HEK293 (cell line): ENCODE measurements at regions not wholly inside any gene's neighbourhood (a gene's known extent, or its start where the extent isn't known, plus 50 kb on each side); places are given as distances from the start of the nearest gene placed in this dataset.

Source experiments
- CTCF ChIA-PET: fragments of 350-600 bp; formaldehyde crosslinking; extraction: SDS; loops from one replicate; lab custom pipeline; 2021; ENCODE audit warnings: antibody characterized with exemption; lab: Yijun Ruan, JAX
- POLR2A ChIA-PET: fragments of 300-600 bp; formaldehyde crosslinking; extraction: SDS; loops from one replicate; lab custom pipeline; 2020; ENCODE audit warnings: antibody characterized with exemption, inconsistent platforms; lab: Yijun Ruan, JAX
- H3K27ac ChIP-seq: fragments of 200-500 bp; sonication (Bioruptor generic); 2 replicates; pipeline ENCODE4 v1.5.1; 2014; ENCODE audit warnings: low read depth, low read length, control low read depth, inconsistent platforms; ENCODE audit errors: extremely low read depth
- H3K36me3 ChIP-seq, 2 experiments: fragments of 200-500 bp in 1 of 2; sonication (Bioruptor generic) in 1 of 2; 1 replicate in 1 of 2; 2 replicates in 1 of 2; pipeline ENCODE4 v1.5.1; 2014 to 2017; ENCODE audit warnings: inconsistent platforms in 2 of 2, low read length in 2 of 2; ENCODE audit not compliant: control insufficient read depth in 2 of 2, insufficient read depth in 1 of 2
- H3K4me1 ChIP-seq: fragments of 200-500 bp; sonication (Bioruptor generic); 2 replicates; pipeline ENCODE4 v1.5.1; 2014; ENCODE audit warnings: mild to moderate bottlenecking, low read length, inconsistent platforms; ENCODE audit not compliant: control insufficient read depth, insufficient read depth
- H3K4me3 ChIP-seq: 2 replicates; pipeline ENCODE4 v1.5.1; 2011; ENCODE audit warnings: low read depth, mild to moderate bottlenecking, control low read depth, low read length, moderate library complexity
- H3K9me3 ChIP-seq: fragments of 200-500 bp; sonication (Bioruptor generic); 2 replicates; pipeline ENCODE4 v1.5.1; 2014; ENCODE audit warnings: low read depth, low read length, inconsistent platforms; ENCODE audit not compliant: control insufficient read depth, insufficient read depth
- BCL11B ChIP-seq: fragments of 450-650 bp; formaldehyde crosslinking; IDR thresholded peaks from 2 replicates; pipeline ENCODE4 v1.5.1; 2016; ENCODE audit warnings: low read depth, missing biosample characterization, missing genetic modification characterization
- GFI1B ChIP-seq: fragments of 450-650 bp; formaldehyde crosslinking; IDR thresholded peaks from 2 replicates; pipeline ENCODE4 v1.5.1; 2016; ENCODE audit warnings: missing biosample characterization, missing genetic modification characterization
- KLF7 ChIP-seq: fragments of 450-650 bp; formaldehyde crosslinking; IDR thresholded peaks from 2 replicates; pipeline ENCODE4 v1.5.1; 2016; ENCODE audit warnings: missing biosample characterization, missing genetic modification characterization, borderline replicate concordance
- KLF9 ChIP-seq: fragments of 450-650 bp; formaldehyde crosslinking; IDR thresholded peaks from 2 replicates; pipeline ENCODE4 v1.5.1; 2016; ENCODE audit warnings: missing biosample characterization, missing genetic modification characterization, low read depth
- PBX3 ChIP-seq: sonication (generic); formaldehyde crosslinking; IDR thresholded peaks from 2 replicates; pipeline ENCODE4 v1.8.1; 2022; ENCODE audit warnings: mild to moderate bottlenecking, moderate library complexity, missing genetic modification reagents
- YY1 ChIP-seq: fragments of 450-650 bp; formaldehyde crosslinking; IDR thresholded peaks from 2 replicates; pipeline ENCODE4 v1.5.1; 2018; ENCODE audit warnings: missing biosample characterization, missing genetic modification characterization
- ZNF155 ChIP-seq: fragments of 450-650 bp; formaldehyde crosslinking; IDR thresholded peaks from 2 replicates; pipeline ENCODE4 v1.5.1; 2016; ENCODE audit warnings: missing biosample characterization, missing genetic modification characterization
- ZNF16 ChIP-seq: fragments of 450-650 bp; formaldehyde crosslinking; IDR thresholded peaks from 2 replicates; pipeline ENCODE4 v1.5.1; 2016; ENCODE audit warnings: low read depth, missing biosample characterization, missing genetic modification characterization
- ZNF19 ChIP-seq: fragments of 450-650 bp; formaldehyde crosslinking; IDR thresholded peaks from 2 replicates; pipeline ENCODE4; 2016; ENCODE audit warnings: missing biosample characterization, missing genetic modification characterization, low read depth
- ZNF26 ChIP-seq: fragments of 450-650 bp; formaldehyde crosslinking; IDR thresholded peaks from 2 replicates; pipeline ENCODE4 v1.5.1; 2016; ENCODE audit warnings: missing biosample characterization, missing genetic modification characterization
- ZNF274 ChIP-seq, 2 experiments: fragments of 200-500 bp in 1 of 2; fragments of 450-650 bp in 1 of 2; sonication (Bioruptor generic) in 1 of 2; formaldehyde crosslinking in 1 of 2; IDR thresholded peaks; 2 replicates each; pipeline versions ENCODE4 v1.5.1 to v1.6.1; 2014 to 2016; ENCODE audit warnings: borderline replicate concordance in 1 of 2, inconsistent platforms in 1 of 2, low read length in 1 of 2, missing biosample characterization in 1 of 2, missing genetic modification characterization in 1 of 2
- ZNF449 ChIP-seq: fragments of 450-650 bp; formaldehyde crosslinking; IDR thresholded peaks from 2 replicates; pipeline ENCODE4 v1.5.1; 2017; ENCODE audit warnings: missing biosample characterization, mild to moderate bottlenecking, missing genetic modification characterization, moderate library complexity
- ZNF561 ChIP-seq: fragments of 450-650 bp; IDR thresholded peaks from 2 replicates; pipeline ENCODE4 v1.5.1; 2018; ENCODE audit warnings: missing biosample characterization, missing genetic modification characterization, borderline replicate concordance
- ZNF610 ChIP-seq: fragments of 450-650 bp; formaldehyde crosslinking; IDR thresholded peaks from 2 replicates; pipeline ENCODE4 v1.5.1; 2016; ENCODE audit warnings: missing biosample characterization, missing genetic modification characterization, borderline replicate concordance
- ZNF621 ChIP-seq: fragments of 450-650 bp; formaldehyde crosslinking; IDR thresholded peaks from 2 replicates; pipeline ENCODE4 v1.5.1; 2017; ENCODE audit warnings: missing biosample characterization, missing genetic modification characterization
- ZNF670 ChIP-seq: fragments of 450-650 bp; formaldehyde crosslinking; IDR thresholded peaks from 2 replicates; pipeline ENCODE4 v1.5.1; 2016; ENCODE audit warnings: missing biosample characterization, missing genetic modification characterization, low read depth
- ZXDB ChIP-seq: fragments of 450-650 bp; formaldehyde crosslinking; IDR thresholded peaks from 2 replicates; pipeline ENCODE4 v1.5.1; 2016; ENCODE audit warnings: missing biosample characterization, missing genetic modification characterization
- TF ChIP-seq, protein P1 (sequence below): fragments of 450-650 bp; formaldehyde crosslinking; IDR thresholded peaks from 2 replicates; pipeline ENCODE4 v1.5.1; 2016; ENCODE audit warnings: missing biosample characterization, missing genetic modification characterization
- TF ChIP-seq, protein P2 (sequence below): IDR thresholded peaks from 2 replicates; pipeline ENCODE4 v1.6.1; 2011; ENCODE audit warnings: mild to moderate bottlenecking, low read depth, low read length, borderline replicate concordance

DNA sequence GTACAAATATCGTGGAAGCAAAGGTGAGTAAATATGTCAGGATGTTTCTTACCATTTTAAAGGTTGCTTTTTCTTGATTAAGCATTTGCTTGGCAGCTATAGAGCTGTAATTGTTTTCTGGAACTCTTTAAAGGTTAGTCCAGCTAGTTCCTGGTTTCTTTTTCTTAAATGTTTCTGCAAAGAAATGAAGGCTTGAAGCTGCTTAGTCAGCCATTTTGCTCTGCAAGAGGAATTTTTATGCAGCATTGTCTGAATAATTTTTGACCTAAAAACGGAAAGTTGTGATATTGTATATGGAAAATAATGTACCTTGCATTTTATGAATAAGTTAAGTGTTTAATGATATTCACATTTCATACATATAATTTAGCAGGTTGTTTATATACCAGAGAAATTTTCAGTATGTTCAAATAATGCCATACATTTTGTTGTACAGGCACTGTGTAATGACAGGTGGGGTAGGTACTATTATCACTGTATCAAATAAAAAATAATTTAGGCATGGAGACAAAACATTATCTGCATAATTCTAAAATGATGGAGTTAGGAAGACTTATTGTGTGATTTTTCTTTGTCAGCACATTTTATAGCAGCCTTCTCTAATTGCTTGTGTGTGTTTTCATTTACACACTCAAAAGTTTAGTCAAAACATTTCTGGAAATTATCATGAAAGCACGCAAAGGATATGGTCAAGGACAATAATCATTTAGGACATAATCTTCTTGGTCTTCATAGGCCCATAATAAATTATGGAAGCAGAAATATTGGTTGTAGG, 624.4 kb downstream of the NCAM2 start:
- no peak overlapping the region for H3K27ac ChIP-seq
- H3K36me3 ChIP-seq, result no peaks in the 10 kb centered on the region
- CTCF ChIA-PET, result interaction anchor here (0.6 to 1.1 kb wide), 2 partner anchors 11 to 244 kb away, joined by 3 read pairs; no protein-coding TSS in a partner anchor
- TF ChIP-seq ZXDB (tag by site-specific recombination) (no peak), BCL11B (tag by site-specific recombination) (no peak), ZNF561 (tag by site-specific recombination) (no peak), KLF9 (no peak), ZNF449 (tag by site-specific recombination) (no peak), PBX3 (CRISPR knock-in tag) (no peak), ZNF16 (tag by site-specific recombination) (no peak), ZNF610 (tag by site-specific recombination) (no peak), ZNF26 (tag by site-specific recombination) (no peak), GFI1B (tag by site-specific recombination) (no peak), YY1 (tag by site-specific recombination) (no peak), ZNF19 (tag by site-specific recombination) (no peak), ZNF621 (tag by site-specific recombination) (no peak), ZNF274 (IDR thresholded peaks at IDR 0.05; ENCODE audit: low read length) (no peak), ZNF274 (tag by site-specific recombination; IDR thresholded peaks at IDR 0.05; ENCODE audit: borderline replicate concordance) (no peak), ZNF670 (no peak), ZNF155 (tag by site-specific recombination) (no peak), KLF7 (tag by site-specific recombination) (no peak)
- TF ChIP-seq, protein P1, sequence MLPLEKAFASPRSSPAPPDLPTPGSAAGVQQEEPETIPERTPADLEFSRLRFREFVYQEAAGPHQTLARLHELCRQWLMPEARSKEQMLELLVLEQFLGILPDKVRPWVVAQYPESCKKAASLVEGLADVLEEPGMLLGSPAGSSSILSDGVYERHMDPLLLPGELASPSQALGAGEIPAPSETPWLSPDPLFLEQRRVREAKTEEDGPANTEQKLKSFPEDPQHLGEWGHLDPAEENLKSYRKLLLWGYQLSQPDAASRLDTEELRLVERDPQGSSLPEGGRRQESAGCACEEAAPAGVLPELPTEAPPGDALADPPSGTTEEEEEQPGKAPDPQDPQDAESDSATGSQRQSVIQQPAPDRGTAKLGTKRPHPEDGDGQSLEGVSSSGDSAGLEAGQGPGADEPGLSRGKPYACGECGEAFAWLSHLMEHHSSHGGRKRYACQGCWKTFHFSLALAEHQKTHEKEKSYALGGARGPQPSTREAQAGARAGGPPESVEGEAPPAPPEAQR (tag by site-specific recombination), result no peak
- TF ChIP-seq, protein P2, sequence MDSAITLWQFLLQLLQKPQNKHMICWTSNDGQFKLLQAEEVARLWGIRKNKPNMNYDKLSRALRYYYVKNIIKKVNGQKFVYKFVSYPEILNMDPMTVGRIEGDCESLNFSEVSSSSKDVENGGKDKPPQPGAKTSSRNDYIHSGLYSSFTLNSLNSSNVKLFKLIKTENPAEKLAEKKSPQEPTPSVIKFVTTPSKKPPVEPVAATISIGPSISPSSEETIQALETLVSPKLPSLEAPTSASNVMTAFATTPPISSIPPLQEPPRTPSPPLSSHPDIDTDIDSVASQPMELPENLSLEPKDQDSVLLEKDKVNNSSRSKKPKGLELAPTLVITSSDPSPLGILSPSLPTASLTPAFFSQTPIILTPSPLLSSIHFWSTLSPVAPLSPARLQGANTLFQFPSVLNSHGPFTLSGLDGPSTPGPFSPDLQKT, result no peak
- POLR2A ChIA-PET, result no interaction called here
- no peaks in the 10 kb centered on the region for H3K9me3 ChIP-seq
- no peaks in the 10 kb centered on the region for H3K4me1 ChIP-seq
- no peak overlapping the region for H3K4me3 ChIP-seq
